Keratinocyte (primary cell): ENCODE measurements at regions not wholly inside any gene's neighbourhood (a gene's known extent, or its start where the extent isn't known, plus 50 kb on each side); places are given as distances from the start of the nearest gene placed in this dataset.

Experiments
- DNase-seq: peaks from one replicate; pipeline ENCODE4 v3.0.0-alpha.2; 2011; ENCODE audit warnings: low read depth, missing footprints, low spot score
- FAIRE-seq: peaks from 2 replicates; lab custom pipeline; 2011; peaks lifted over from hg19 to GRCh38; lab: Jason Lieb, UNC
- H2AFZ ChIP-seq: 2 replicates; pipeline ENCODE4 v1.6.0; 2012; ENCODE audit warnings: low read length, control low read depth, inconsistent platforms; ENCODE audit not compliant: control insufficient read depth
- H3K27ac ChIP-seq: 2 replicates; pipeline ENCODE4 v1.5.1; 2011; ENCODE audit warnings: low read length; ENCODE audit not compliant: control insufficient read depth, insufficient read depth
- H3K27me3 ChIP-seq: 3 replicates; pipeline ENCODE4 v1.6.0; 2011; ENCODE audit warnings: low read length; ENCODE audit not compliant: control insufficient read depth, insufficient read depth; ENCODE audit errors: extremely low read depth
- H3K36me3 ChIP-seq, 2 experiments: 2 replicates in 1 of 2; 3 replicates in 1 of 2; pipeline ENCODE4 v1.5.1; 2011; ENCODE audit warnings: low read length in 2 of 2, mild to moderate bottlenecking in 1 of 2; ENCODE audit not compliant: control insufficient read depth in 2 of 2, insufficient read depth in 2 of 2; ENCODE audit errors: extremely low read depth in 1 of 2
- H3K4me1 ChIP-seq: 3 replicates; pipeline ENCODE4 v1.5.1; 2011; ENCODE audit warnings: low read length; ENCODE audit not compliant: control insufficient read depth, insufficient read depth; ENCODE audit errors: extremely low read depth
- H3K4me2 ChIP-seq: 3 replicates; pipeline ENCODE4 v1.6.0; 2011; ENCODE audit warnings: low read depth, low read length; ENCODE audit not compliant: control insufficient read depth, insufficient read depth; ENCODE audit errors: extremely low read depth
- H3K4me3 ChIP-seq, 3 experiments: fragments of 200-600 bp in 1 of 3; sonication (generic) in 1 of 3; 2 replicates in 2 of 3; 3 replicates in 1 of 3; pipeline ENCODE4 v1.5.1; 2011 to 2016; ENCODE audit warnings: low read length in 3 of 3, mild to moderate bottlenecking in 3 of 3, control low read depth in 2 of 3, inconsistent platforms in 1 of 3, low read depth in 1 of 3, mixed read lengths in 1 of 3, mixed run types in 1 of 3, moderate library complexity in 1 of 3; ENCODE audit not compliant: control insufficient read depth in 2 of 3, insufficient read depth in 2 of 3; ENCODE audit errors: extremely low read depth in 1 of 3
- H3K79me2 ChIP-seq: 2 replicates; pipeline ENCODE4 v1.6.0; 2012; ENCODE audit warnings: low read length; ENCODE audit not compliant: control insufficient read depth, insufficient read depth
- H3K9ac ChIP-seq: 3 replicates; pipeline ENCODE4 v1.6.0; 2011; ENCODE audit warnings: low read length; ENCODE audit not compliant: control insufficient read depth, insufficient read depth; ENCODE audit errors: extremely low read depth
- H3K9me1 ChIP-seq: 3 replicates; pipeline ENCODE4 v1.6.0; 2011; ENCODE audit warnings: low read length; ENCODE audit not compliant: control insufficient read depth, insufficient read depth; ENCODE audit errors: extremely low read depth
- H3K9me3 ChIP-seq: 2 replicates; pipeline ENCODE4 v1.5.1; 2012; ENCODE audit warnings: low read depth, low read length; ENCODE audit not compliant: control insufficient read depth
- H4K20me1 ChIP-seq: 3 replicates; pipeline ENCODE4 v1.6.0; 2011; ENCODE audit warnings: low read length; ENCODE audit not compliant: control insufficient read depth, insufficient read depth; ENCODE audit errors: extremely low read depth
- CTCF ChIP-seq, 3 experiments: IDR thresholded peaks in 1 of 3; conservative IDR thresholded peaks in 1 of 3; optimal IDR thresholded peaks in 1 of 3; 2 replicates in 2 of 3; 3 replicates in 1 of 3; pipeline versions ENCODE3 to v1.5.1; 2011; ENCODE audit warnings: low read length in 3 of 3, mild to moderate bottlenecking in 3 of 3, moderate library complexity in 2 of 3, control low read depth in 1 of 3, inconsistent platforms in 1 of 3; ENCODE audit not compliant: insufficient read depth in 2 of 3; ENCODE audit errors: extremely low read depth in 1 of 3
- EZH2 ChIP-seq: IDR thresholded peaks from one replicate; pipeline ENCODE4 v1.6.1; 2012; ENCODE audit warnings: inconsistent platforms, mild to moderate bottlenecking, low read length, moderate library complexity
- dilution Hi-C: fragments of 300-500 bp; cut with MboI; formaldehyde crosslinking; loops from one replicate; pipeline ENCODE4 v1.7.0; 2020; ENCODE audit warnings: low sequenced_read_pairs; ENCODE audit not compliant: extremely low pct_ligation_motif_present

- Histone ChIP-seq H3K9me1 (no peaks in the 10 kb centered on the region), H2AFZ (no peak overlapping the region), H3K36me3 (no peaks in the 10 kb centered on the region), H3K9me3 (no peaks in the 10 kb centered on the region), H4K20me1 (no peaks in the 10 kb centered on the region), H3K27ac (no peak overlapping the region), H3K27me3 (no peaks in the 10 kb centered on the region), H3K4me3 (no peak overlapping the region), H3K79me2 (no peaks in the 10 kb centered on the region), H3K9ac (no peak overlapping the region), H3K4me1 (peaks cover 5% of the 10 kb centered on the region), H3K4me2 (no peak overlapping the region)
- FAIRE-seq (no peak), DNase-seq (no peak)
- dilution Hi-C loops = no loop called here
- TF ChIP-seq EZH2 (no peak), CTCF (optimal IDR thresholded peaks at IDR 0.05 in 1 of 3, IDR thresholded peaks at IDR 0.05 in 1 of 3, conservative IDR thresholded peaks at IDR 0.05 in 1 of 3; ENCODE audit: extremely low read depth in 1 of 3, insufficient read depth in 2 of 3, low read length in 3 of 3) (no peak)
Observed at GRCh38 chr5:93088592-93089389, 492.2 kb downstream of the NR2F1-AS1 start.

GRCh38 chr5:93087326-93087725 lies 493.7 kb downstream of the NR2F1-AS1 start:
- dilution Hi-C loops = no loop called here
- H4K20me1 ChIP-seq = no peaks in the 10 kb centered on the region
- no peaks in the 10 kb centered on the region for H3K9me3 ChIP-seq
- no peak overlapping the region for H3K9ac ChIP-seq
- H3K9me1 ChIP-seq = no peaks in the 10 kb centered on the region
- H2AFZ ChIP-seq = no peak overlapping the region
- H3K27ac ChIP-seq = no peak overlapping the region
- TF ChIP-seq EZH2 (no peak), CTCF (optimal IDR thresholded peaks at IDR 0.05 in 1 of 3, IDR thresholded peaks at IDR 0.05 in 1 of 3, conservative IDR thresholded peaks at IDR 0.05 in 1 of 3; ENCODE audit: extremely low read depth in 1 of 3, insufficient read depth in 2 of 3, low read length in 3 of 3) (no peak)
- DNase-seq (peak; percentile 9), FAIRE-seq (peak; percentile 29)
- H3K4me1 ChIP-seq = peaks cover 5% of the 10 kb centered on the region
- no peaks in the 10 kb centered on the region for H3K79me2 ChIP-seq
- H3K36me3 ChIP-seq = no peaks in the 10 kb centered on the region
- H3K4me3 ChIP-seq = no peak overlapping the region
- no peaks in the 10 kb centered on the region for H3K27me3 ChIP-seq
- peak overlapping the region; percentile 22 for H3K4me2 ChIP-seq
